Mesothelial cell of epicardium (in vitro differentiated cells): ENCODE measurements at regions not wholly inside any gene's neighbourhood (a gene's known extent, or its start where the extent isn't known, plus 50 kb on each side); places are given as distances from the start of the nearest gene placed in this dataset.

Experiments used
- DNase-seq, 2 experiments: peaks; one replicate each; pipeline ENCODE4 v3.0.0; 2021; ENCODE audit warnings: low spot score in 2 of 2; ENCODE audit not compliant: unreplicated experiment in 2 of 2
- H3K27ac Mint-ChIP-seq: 2 replicates; pipeline ENCODE4 v1.8.0; 2021; ENCODE audit warnings: mixed read lengths
- H3K27me3 Mint-ChIP-seq: 2 replicates; pipeline ENCODE4 v1.8.0; 2021; ENCODE audit warnings: low read depth, mixed read lengths
- H3K36me3 Mint-ChIP-seq: 2 replicates; pipeline ENCODE4 v1.8.0; 2021; ENCODE audit warnings: mixed read lengths
- H3K4me1 Mint-ChIP-seq: 2 replicates; pipeline ENCODE4 v1.8.0; 2021; ENCODE audit warnings: mixed read lengths
- H3K4me3 Mint-ChIP-seq: 2 replicates; pipeline ENCODE4 v1.8.0; 2021; ENCODE audit warnings: mild to moderate bottlenecking, moderate library complexity, mixed read lengths
- H3K9me3 Mint-ChIP-seq: 2 replicates; pipeline ENCODE4 v1.8.0; 2021; ENCODE audit warnings: mixed read lengths
- TF ChIP-seq, protein P1 (sequence below): fragments of 200-600 bp; sonication (generic); IDR thresholded peaks from one replicate; pipeline ENCODE4 v1.5.0; 2021; ENCODE audit warnings: antibody characterized with exemption; ENCODE audit not compliant: unreplicated experiment

DNA sequence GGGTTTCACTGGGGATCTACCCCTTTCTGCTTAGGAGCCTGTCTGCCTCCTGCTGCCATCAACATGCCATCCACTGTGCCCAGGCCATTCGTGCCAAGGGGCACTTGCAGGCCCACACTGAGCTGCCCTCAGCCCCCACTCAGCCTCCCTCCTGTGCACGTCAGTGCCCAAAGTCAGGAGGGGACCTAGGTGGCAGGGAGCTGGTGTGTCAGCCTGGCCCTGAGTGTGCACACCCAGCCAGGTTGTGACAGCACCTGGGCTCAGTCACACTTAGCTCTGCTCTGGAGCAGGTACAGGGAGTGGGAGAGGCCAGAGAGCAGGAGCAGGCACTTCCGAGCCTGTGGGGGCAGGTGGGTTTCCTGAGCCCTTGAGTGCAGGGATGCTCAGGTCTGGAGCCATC lies 63.6 kb upstream of the SYNCRIP start:
- peaks cover 21% of the 10 kb centered on the region for H3K9me3 Mint-ChIP-seq
- no peaks in the 10 kb centered on the region for H3K27me3 Mint-ChIP-seq
- no peak overlapping the region for H3K4me3 Mint-ChIP-seq
- DNase-seq: no peak
- no peaks in the 10 kb centered on the region for H3K4me1 Mint-ChIP-seq
- H3K36me3 Mint-ChIP-seq: no peaks in the 10 kb centered on the region
- no peak overlapping the region for H3K27ac Mint-ChIP-seq
- TF ChIP-seq, protein P1, sequence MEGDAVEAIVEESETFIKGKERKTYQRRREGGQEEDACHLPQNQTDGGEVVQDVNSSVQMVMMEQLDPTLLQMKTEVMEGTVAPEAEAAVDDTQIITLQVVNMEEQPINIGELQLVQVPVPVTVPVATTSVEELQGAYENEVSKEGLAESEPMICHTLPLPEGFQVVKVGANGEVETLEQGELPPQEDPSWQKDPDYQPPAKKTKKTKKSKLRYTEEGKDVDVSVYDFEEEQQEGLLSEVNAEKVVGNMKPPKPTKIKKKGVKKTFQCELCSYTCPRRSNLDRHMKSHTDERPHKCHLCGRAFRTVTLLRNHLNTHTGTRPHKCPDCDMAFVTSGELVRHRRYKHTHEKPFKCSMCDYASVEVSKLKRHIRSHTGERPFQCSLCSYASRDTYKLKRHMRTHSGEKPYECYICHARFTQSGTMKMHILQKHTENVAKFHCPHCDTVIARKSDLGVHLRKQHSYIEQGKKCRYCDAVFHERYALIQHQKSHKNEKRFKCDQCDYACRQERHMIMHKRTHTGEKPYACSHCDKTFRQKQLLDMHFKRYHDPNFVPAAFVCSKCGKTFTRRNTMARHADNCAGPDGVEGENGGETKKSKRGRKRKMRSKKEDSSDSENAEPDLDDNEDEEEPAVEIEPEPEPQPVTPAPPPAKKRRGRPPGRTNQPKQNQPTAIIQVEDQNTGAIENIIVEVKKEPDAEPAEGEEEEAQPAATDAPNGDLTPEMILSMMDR: no peak

DNA sequence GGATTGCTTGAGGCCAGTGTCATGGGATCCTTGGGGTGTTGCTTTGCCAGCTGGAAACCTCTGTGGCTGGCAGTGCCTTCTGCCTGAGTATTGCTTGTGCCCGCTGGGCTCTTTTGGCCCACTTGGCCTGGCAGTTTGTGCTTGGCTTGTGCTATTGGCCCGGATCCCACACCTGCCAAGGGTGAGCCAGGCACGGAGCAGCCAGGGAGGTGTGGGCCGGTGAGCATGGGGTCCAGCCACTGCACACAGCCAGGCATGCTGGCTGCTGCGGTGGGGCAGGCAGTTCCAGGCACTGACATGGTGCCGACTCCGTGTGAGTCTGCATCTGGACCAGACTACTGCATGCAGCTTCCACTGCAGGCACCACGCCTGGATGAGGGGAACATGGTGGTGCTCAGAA lies 62.5 kb upstream of the SYNCRIP start:
- no peak for DNase-seq
- Mint-ChIP-seq H3K4me3 (no peak overlapping the region), H3K36me3 (no peaks in the 10 kb centered on the region), H3K9me3 (peaks cover 16% of the 10 kb centered on the region), H3K27ac (no peak overlapping the region), H3K4me1 (no peaks in the 10 kb centered on the region), H3K27me3 (no peaks in the 10 kb centered on the region)
- TF ChIP-seq, protein P1: no peak

DNA sequence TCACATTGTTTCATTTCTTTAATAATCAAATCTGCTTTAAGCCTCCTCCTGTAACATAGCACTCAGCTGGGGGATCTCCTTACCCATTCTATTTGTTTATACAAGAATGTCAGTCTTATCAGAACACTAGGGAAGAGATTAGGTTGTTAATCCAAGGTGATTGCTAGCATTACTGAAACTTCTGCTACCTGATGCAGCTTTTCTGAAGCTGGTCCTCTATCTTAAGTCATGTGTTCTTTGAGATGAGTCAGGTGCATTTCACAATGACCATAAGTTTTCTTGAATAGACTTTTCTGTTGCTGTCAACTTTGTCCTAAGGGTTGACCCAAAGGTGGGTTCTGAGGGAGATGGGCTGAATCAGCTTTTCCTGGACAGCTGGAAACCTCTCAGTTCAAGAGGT lies 60.7 kb upstream of the SYNCRIP start:
- no peaks in the 10 kb centered on the region for H3K27me3 Mint-ChIP-seq
- no peak overlapping the region for H3K27ac Mint-ChIP-seq
- no peaks in the 10 kb centered on the region for H3K4me1 Mint-ChIP-seq
- no peak overlapping the region for H3K4me3 Mint-ChIP-seq
- no peak for DNase-seq
- no peaks in the 10 kb centered on the region for H3K36me3 Mint-ChIP-seq
- TF ChIP-seq, protein P1: no peak
- peaks cover 6% of the 10 kb centered on the region for H3K9me3 Mint-ChIP-seq
